GM18511 (cell line): ENCODE measurements at regions not wholly inside any gene's neighbourhood (a gene's known extent, or its start where the extent isn't known, plus 50 kb on each side); places are given as distances from the start of the nearest gene placed in this dataset.
"Not testable (repeated sequence)": the region's sequence is repeated elsewhere in the genome, so short reads cannot be mapped to it uniquely, and the experiment has no call there.

Source experiments
- ATAC-seq: cut with Tn5 transposase; IDR thresholded peaks from one replicate; pipeline ENCODE4 v1.9.1; 2021; ENCODE audit warnings: mild to moderate bottlenecking, moderate library complexity; ENCODE audit not compliant: unreplicated experiment

DNA sequence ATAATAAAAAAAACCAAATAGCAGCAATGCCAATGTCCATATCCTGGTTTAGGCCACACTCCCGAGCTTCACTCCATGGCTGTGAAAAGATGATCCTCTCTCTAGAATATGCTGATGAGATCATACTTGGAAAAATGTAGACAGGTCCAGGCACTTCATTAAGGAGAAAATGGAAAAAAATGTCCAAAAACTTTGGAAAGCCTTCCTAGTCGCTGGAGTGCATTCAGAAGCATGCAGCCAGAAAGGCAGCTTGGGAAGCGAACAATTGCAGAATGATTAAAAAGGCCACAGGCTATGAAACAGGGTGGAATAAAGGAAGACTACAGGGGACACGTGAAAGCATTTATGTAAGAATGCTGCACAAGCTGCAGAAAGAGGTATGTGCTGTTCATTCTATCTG lies 165.6 kb upstream of the HCCS start:
- ATAC-seq: no peak

DNA sequence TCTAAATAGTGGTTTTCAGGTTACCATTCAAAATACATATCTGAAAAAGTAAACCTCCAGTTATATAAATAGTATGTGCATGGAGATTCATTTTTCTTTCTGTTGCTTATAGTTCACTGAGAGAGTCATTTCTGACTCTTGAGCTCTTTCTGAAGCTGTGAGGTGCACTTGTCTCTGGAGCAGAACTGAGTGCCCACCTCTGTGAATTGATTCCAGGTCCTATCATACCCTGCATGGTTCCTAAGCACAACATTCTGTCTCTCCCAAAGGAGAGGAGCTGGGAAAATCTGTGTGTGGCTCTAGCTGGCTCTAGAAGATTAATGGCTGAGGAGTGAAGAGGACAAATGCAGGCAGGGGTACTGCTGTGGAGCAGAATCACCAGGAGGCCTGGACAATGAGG lies 161.6 kb upstream of the HCCS start:
- no peak for ATAC-seq

DNA sequence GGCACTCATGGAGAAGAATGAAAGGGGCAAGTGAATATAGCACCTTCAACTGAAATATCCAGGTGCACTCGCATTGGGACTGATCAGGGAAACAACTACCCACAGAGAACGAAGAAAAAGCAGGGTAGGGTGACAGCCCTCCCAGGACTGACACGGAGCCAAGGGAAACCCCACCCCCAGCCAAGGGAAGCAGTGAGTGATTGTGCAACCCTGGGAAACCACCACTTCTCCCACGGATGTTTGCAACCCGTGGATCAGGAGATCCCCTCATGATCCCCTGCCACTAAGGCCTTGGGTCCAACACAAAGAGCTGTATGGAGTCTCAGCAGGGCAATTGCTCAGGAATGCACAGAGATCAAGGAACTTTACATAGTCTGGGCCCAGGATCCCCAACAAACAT lies 158.5 kb upstream of the HCCS start:
- ATAC-seq: no peak

DNA sequence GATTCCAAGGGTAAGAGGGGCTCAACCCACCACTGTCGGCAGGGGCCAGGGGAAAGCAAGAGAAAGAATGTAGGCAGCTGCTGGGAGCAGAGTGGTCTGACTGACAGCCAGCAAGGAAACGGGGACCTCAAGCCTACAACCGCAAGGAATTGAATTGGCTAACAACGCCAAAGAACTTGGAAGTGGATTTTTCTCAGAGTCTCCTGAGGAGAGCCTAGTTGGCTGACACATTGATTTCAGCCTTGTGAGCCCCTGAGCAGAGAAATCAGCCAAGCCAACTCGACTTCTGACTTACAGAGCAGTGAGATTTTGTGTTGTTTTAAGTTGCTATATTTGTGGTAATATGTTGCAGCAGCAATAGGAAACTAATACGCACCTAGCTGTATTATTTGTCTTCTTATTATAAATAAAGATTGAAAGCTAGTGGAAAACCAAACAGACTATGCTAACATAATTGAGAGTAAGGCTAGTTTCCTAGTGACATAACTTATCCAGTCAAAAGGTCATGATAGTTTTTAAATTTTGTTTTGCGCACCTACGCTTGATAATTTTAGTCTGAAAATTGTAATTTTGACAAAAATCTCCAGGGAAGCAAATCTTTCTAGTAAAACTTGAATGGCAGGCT lies 145.8 kb upstream of the HCCS start:
- no peak for ATAC-seq

DNA sequence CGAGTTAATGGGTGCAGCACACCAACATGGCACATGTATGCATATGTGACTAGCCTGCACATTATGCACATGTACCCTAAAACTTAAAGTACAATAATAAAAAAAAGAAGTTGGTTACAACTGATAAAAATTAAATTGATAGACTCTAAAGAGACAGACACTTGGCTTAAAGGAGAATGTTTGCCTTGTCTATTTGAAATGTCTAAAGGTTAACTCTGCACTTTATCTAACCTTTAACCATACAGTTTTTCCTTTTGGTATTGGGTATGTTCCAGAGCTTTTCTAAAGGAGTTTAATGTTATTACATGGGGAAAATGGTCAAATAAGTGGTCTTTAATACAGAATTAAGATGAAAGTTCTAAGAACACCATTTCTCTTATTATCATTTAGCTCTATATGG lies 145.1 kb upstream of the HCCS start:
- ATAC-seq: no peak

DNA sequence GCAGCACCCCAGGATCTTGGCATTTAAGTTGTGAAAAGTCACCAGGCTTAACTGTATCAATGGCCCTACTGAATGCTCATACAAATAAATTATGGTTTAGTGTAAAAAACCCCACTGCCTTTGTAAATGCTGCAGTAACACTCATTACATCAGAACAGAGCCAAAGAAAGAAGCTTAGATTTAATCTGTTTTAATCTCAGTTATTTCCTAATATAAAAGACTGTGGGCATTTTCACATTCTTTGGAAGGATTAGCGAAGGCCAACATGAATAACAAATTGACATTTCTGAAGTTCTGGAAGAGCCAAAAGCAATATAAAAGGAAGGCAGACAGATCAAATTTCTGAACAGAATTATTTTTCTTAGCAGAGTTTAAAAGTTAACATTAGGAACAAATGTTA lies 140.0 kb upstream of the HCCS start:
- no peak for ATAC-seq

DNA sequence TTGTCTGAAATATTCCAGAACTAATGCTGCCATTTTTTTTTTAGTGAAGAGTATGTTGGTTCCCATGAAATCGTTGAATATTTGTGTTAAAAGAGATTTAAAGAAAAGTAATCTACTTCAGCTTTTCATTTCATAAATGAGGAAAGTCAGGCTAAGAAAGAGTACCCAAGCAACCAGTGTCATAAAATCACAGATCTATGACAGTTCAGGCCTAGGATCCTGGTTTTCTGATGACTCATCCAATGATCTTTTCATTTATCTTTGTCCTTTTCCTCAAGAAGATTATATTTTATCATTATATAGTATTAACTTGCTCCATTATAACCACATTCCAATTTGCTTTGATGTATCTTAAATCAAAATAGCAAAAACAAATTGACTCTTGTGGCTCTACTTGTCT lies 139.4 kb upstream of the HCCS start:
- ATAC-seq: no peak

DNA sequence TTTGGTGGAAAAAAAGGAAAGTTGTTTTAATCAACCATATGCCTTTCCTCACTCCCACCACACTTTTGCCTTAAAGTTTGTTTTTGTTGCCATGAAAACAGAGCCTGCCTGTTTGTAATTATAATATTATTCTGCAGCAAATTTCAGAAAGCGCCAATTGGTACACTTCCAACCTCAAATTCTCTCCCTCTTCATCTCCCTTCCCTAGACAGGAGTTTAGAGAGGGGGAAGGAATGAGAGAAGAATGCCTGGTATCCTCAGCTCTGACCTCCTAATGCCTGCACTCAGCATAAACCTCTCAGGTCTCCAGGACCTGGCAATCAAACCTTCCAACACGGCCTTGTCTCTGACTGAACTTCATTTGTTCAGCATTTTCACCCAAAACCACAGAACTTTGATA lies 138.4 kb upstream of the HCCS start:
- ATAC-seq: no peak

DNA sequence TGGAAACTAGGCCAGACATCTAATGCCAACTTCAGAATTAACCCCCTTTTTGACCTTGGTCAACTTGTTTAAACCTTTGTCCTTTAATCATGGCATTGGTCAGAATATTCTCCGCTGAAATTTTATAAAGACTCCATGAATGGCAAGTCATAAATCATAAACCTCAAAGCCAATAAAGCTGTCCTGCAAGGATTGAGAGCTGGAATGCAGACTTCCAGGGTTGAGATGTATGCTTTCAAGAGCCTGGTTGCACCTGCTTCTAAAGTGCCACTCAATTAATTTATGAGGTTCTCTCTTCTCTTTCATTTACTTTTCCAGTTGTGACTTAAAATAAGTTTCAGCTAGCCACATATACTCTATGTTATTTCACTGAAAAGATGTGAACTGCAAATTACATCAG lies 136.2 kb upstream of the HCCS start:
- no peak for ATAC-seq

DNA sequence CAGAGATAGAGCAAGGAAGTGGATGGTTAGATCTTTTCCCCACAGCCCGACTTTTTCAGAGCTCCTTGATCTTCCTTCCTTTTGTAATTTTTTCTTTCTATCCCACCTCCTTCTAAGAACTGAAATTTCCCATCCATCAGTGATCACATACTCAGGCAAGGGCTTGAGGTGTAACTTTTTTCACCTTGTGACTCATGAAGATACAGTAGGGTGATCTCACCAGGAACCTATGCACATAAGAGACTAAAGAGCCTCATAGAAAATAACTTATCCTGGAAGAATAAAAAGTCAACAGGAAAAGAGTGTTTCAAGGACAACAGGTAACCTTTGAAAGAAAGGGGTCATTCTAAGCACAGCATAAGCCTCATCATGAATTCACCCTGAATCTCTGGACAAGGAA lies 131.2 kb upstream of the HCCS start:
- ATAC-seq: no peak

DNA sequence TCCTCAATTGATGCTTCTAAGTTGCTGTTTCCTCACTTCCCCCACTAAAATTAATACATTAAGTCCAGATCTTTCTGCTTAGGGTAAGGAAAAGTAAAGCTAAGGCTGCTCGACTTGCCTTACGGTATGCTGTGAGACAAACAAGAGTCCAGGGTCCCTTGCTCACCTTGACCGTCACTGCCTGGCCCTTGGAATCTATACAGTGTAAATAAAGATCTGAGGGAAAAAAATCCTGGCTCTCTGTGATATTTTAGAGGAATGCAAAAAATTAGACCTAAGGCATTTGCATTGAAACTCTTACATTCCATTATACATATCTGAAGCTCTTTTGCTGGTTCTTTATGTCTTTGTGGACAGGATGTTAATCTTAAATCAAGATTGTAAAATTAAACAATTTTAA lies 129.6 kb upstream of the HCCS start:
- no peak for ATAC-seq

DNA sequence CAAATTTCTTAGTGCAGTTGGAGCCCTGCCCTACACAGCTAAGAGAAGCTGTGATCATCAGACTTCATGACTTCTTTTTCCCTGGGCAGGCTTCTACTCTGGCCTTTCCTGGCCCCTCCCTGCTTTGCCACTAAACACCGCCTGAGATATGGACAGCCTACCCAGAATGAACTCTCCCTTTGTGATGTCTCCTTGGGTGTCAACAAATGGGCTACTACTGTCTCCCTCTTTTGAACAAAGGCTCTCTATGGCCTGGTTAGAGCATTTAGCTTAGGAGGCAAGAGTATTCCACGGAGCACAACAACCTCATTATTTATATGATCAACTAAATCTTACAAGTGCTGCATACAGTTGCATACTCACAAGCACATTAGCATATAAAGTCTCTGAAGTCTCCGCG lies 127.6 kb upstream of the HCCS start:
- ATAC-seq: no peak

DNA sequence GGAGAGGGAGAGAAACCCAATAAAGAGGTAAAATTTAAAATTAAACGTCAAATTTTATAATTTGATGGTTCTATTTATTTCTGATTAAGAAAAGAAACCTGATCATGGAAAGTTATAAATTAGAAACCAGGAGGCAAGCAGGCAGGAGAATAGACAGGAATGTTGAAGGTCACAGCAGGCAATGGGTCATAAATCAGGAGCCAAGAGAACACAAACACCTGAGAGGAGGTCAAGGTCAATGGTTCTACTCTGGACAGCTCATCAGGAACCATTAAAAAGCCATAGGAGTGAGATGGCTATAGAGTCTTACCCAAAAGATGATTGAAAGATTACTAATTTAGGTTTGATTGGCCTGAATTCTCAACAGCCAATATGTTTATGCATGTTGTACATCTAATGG lies 126.9 kb upstream of the HCCS start:
- ATAC-seq: no peak

DNA sequence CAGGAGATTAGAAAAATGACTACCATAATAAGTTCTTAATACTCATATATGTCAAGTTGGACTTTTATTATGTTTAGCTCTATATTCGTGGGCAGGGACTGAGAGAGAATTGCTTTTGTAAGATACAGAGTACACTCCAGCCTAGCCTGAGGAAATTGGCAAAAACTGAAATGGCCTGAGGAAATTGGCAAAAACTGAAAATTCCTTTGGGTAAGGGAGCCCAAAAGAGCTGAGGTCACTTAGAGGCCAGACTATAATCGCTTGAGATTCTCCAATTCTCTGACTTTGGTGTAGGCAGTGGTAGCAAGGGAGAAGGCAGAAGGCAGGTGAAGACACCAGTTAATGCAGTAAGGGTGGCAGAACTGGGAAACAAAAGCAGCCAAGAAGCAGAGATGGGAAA lies 124.5 kb upstream of the HCCS start:
- no peak for ATAC-seq

DNA sequence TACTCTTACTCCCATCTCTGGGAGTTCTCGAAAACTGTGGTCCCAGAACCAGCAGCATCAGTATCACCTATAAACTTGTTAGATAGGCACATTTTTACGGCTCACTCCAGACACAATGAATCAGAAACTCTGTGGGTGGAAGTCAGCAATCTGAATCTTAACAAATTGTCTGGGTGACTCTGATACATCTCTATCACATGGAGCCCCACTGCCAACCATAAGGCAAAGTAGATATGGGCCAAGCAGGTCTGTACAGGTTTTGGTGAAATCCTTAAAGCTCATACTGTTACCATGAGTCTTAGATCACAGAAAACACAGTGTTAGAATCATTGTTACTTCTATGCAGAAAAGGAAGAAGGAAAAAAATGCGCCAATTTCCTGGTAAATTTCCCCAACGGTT lies 122.5 kb upstream of the HCCS start:
- no peak for ATAC-seq

DNA sequence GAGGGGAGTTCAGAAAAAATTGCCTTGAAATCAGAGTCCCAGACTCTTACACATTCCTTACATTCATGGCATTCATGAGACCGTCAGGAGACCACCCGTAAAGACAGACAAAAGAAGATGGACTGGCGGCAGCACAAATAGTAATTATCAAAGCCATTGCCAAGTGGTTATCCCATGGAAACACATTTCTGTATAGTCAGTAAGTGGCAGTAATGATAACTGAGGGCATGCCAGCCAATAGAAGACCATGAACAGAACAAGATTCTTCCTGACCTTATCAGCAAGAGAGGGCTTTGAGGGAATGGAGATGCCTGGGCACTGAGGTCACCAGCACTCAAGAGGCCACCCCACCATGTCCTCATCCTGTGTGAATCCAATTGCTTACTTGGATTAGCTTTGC lies 121.7 kb upstream of the HCCS start:
- no peak for ATAC-seq

DNA sequence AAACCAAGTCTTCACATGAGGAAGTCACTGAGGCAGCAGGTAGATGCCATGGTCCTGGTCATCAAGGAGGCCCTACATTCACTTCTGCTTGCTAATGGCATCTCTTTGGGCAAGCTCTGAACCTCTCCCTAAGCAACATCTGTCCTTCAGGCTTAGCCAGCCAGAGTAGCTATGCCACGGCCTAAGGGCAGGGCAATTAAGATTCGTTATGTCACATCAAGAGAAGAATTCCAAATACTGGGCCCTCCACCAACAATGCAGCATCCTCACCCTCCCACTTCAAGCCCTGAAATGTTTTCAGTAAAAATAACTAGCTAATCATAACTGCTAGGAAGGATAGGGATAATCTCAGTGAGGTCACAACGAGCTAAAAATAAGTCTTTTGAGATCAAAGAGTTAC lies 120.7 kb upstream of the HCCS start:
- ATAC-seq: no peak

DNA sequence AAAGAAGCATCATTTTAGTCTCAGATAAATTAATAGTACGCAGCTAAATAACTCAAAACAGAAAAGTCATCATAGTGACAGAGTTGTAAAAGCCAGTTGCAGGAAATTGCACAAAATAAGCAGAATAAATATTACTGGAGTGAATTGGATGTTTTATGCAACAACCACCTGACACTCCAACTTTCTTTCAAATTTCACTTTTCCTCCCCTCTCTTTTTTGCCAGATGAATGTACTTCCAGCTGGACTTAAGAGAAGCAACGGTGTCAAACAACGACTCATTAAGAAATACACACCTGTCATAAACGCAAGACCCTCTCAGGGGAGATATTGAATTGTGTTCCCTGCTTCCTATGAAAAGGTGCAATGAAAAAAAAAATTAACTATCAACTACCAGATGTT lies 120.2 kb upstream of the HCCS start:
- ATAC-seq: no peak

DNA sequence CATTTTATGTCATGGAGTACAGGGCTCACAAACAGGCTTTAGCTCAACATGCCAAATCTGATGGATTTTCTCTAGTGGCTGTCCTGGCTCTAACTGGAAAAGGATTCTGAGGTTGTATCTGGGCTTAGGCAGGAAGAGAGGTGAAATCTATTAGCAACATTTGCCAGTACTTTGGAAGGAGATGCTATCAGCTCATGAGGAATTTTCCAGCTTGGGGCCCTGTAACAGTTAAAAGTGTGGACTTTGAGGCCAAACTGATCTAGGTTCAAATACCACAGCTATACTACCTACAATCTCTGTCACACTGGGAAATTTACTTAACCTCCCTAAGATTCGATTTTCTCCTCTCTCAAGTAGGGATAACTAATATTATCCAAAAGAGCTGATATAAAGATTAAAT lies 119.0 kb upstream of the HCCS start:
- no peak for ATAC-seq

DNA sequence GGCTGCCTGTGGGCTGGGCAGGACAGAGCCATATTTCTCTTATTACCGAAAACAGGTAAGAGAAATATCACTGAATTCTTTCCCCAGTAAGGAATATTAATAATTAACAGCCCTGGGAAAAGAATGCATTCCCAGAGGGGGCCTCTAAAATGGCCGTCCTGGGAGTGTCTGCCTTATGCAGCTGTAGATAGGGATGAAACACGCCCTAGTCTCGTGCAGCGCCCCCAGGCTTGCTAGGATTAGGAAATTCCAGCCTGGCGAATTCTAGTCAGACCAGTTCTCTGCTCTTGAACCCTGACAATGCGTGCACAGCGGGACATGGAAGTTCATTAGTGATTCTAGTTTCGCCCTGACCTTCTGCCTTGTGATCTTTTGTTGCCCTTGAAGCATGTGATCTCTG lies 104.1 kb upstream of the HCCS start:
- ATAC-seq: not testable (repeated sequence)

DNA sequence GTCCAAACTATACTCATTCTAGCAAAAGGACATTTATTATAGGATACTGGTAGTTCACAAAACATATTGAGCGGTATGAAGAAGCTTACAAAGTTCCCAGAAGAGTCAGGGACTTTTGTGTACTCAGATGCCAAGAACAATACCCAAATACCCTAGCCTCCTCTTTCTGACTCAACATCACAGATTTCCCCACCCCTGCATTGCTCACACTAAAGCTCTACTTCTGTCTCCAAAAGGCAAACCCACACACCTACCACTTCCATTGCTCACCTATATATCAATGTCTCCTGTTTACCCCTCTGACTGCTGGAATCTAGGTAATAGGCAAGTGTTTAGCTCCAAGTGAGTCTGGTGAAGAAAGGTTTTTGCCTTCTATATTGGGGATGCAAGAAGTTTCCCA lies 100.7 kb upstream of the HCCS start:
- no peak for ATAC-seq

DNA sequence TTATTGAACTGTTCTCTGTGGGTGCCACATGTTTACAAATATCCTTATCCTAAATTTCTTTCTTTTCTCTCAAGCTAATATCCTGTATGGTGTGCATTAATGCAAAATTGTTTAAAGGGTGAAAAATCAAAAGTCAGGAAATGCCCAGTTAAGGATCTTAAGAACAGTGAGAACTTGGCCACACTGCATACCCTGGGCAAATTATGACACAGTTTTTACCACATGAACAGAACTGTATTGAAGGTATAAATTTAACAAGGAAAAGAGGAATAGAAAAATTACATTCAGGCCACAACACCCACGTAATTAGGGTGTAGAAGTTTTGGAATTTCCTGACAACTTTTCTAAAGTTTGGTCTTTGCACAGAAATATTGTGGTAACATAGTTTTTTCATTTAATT lies 94.4 kb upstream of the HCCS start:
- no peak for ATAC-seq

DNA sequence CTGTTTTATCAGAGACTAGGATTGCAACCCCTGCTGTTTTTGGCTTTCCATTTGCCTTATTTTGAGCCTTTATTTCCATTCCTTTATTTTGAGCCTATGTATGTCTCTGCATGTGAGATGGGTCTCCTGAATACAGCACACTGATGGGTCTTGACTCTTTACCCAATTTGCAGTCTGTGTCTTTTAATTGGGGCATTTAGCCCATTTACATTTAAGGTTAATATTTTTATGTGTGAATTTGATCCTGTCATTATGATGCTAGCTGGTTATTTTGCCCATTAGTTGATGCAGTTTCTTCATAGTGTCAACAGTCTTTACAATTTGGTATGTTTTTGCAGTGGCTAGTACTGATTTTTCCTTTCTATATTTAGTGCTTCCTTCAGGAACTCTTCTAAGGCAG lies 88.5 kb upstream of the HCCS start:
- ATAC-seq: not testable (repeated sequence)

DNA sequence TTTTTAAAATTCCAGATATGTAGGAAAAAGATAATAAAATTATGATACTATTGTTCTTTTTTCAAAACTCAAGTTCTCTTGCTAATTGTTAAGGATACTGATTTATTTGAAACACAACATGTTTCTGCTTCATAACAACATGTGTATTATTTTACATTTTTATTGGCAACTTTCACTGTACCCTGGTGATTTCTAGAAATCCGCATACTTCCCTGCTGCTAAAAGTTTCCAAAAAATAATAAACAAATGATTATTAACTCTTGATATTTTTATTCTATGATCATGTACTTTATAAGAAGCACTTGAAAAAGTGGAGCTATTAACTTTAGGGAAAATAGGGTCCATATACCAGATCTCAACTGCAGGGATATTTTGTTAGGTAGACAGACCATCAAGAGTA lies 71.2 kb upstream of the HCCS start:
- no peak for ATAC-seq
